ENCODE measurements at regions not wholly inside any gene's neighbourhood (a gene's known extent, or its start where the extent isn't known, plus 50 kb on each side); places are given as distances from the start of the nearest gene placed in this dataset.

GRCh38 chr20:56924292-56925081 lies 295.4 kb downstream of the TFAP2C start:
- DNase-seq, result no peak

GRCh38 chr20:56925082-56925830 lies 296.1 kb downstream of the TFAP2C start:
- DNase-seq, result peak in 25 of 56 donors; percentile 3 to 53 (median 20)

- DNase-seq, result no peak
Measured at GRCh38 chr20:56925831-56926170, 296.7 kb downstream of the TFAP2C start.

GRCh38 chr20:56926501-56926900 lies 297.4 kb downstream of the TFAP2C start:
- DNase-seq, result no peak

GRCh38 chr20:56927127-56927526 lies 298.0 kb downstream of the TFAP2C start:
- DNase-seq, result no peak

- DNase-seq, result no peak
Measured at GRCh38 chr20:56928007-56928406, 298.9 kb downstream of the TFAP2C start.

- no peak for DNase-seq
Measured at GRCh38 chr20:56929606-56930005, 300.5 kb downstream of the TFAP2C start.

- DNase-seq, result no peak
Measured at GRCh38 chr20:56930876-56931275, 301.8 kb downstream of the TFAP2C start.

- no peak for DNase-seq
Measured at GRCh38 chr20:56932575-56933330, 303.6 kb downstream of the TFAP2C start.

GRCh38 chr20:56933331-56933698 lies 304.2 kb downstream of the TFAP2C start:
- DNase-seq, result no peak

GRCh38 chr20:56934888-56935287 lies 305.8 kb downstream of the TFAP2C start:
- peak in 11 of 56 donors; percentile 4 to 40 (median 14) for DNase-seq

- peak in 1 of 56 donors; percentile 5 for DNase-seq
Measured at GRCh38 chr20:56940466-56940865, 311.4 kb downstream of the TFAP2C start.

GRCh38 chr20:56941101-56941686 lies 312.1 kb downstream of the TFAP2C start:
- no peak for DNase-seq

- DNase-seq, result peak in 2 of 56 donors; percentile 3 to 19
Measured at GRCh38 chr20:56943946-56944945, 315.1 kb downstream of the TFAP2C start.

- DNase-seq, result peak in 1 of 56 donors; percentile 9
Measured at GRCh38 chr20:56945057-56945456, 316.0 kb downstream of the TFAP2C start.

GRCh38 chr20:56945901-56946300 lies 316.8 kb downstream of the TFAP2C start:
- no peak for DNase-seq

GRCh38 chr20:56949318-56949717 lies 317.1 kb downstream of the BMP7 start:
- DNase-seq, result no peak

- DNase-seq, result no peak
Measured at GRCh38 chr20:56952258-56953047, 314.0 kb downstream of the BMP7 start.

- no peak for DNase-seq
Measured at GRCh38 chr20:56953048-56953586, 313.3 kb downstream of the BMP7 start.

Data from amygdala (tissue), 56 donors.